Right lobe of liver (tissue), 4 donors: ENCODE measurements at regions not wholly inside any gene's neighbourhood (a gene's known extent, or its start where the extent isn't known, plus 50 kb on each side); places are given as distances from the start of the nearest gene placed in this dataset.

Experiments
- POLR2A ChIP-seq: fragments of 450-650 bp; IDR thresholded peaks from one replicate; pipeline ENCODE4 v1.6.1; 2017; ENCODE audit warnings: antibody characterized with exemption, mild to moderate bottlenecking
- TF ChIP-seq, protein P1 (sequence below), 4 donors: fragments of 200-600 bp in 3 of 4; fragments of 450-650 bp in 1 of 4; IDR thresholded peaks; one replicate each; pipeline versions ENCODE4 v1.5.1 to v1.8.0; 2016 to 2022; ENCODE audit warnings: antibody characterized with exemption in 4 of 4, mild to moderate bottlenecking in 2 of 4
- donor health status: DM: no; HTN: no; CAD: no.
- donor health status: DM: no; HTN: no; CAD: no.
- donor health status: DM: no; HTN: yes; CAD: no.

DNA sequence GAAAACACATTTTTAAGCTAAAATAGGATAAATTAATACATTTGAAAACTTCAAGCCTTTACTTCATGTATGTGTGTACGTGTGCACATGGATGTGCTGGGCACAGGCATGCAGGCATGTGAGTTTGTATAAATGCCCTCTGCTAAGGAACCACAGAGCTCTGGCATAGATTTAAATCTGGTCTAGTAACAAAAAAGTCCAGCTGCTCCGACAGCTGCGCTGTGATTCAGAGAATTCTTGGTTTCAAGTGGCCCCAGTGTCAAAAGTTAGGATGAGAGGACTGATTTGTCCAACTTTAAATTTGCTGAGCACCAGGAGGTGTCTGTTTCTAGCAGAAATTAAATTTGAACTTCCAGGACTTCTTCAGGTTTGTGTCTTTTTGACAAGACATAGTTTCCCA is 203.7 kb upstream of the TUT7 start:
- TF ChIP-seq, protein P1, sequence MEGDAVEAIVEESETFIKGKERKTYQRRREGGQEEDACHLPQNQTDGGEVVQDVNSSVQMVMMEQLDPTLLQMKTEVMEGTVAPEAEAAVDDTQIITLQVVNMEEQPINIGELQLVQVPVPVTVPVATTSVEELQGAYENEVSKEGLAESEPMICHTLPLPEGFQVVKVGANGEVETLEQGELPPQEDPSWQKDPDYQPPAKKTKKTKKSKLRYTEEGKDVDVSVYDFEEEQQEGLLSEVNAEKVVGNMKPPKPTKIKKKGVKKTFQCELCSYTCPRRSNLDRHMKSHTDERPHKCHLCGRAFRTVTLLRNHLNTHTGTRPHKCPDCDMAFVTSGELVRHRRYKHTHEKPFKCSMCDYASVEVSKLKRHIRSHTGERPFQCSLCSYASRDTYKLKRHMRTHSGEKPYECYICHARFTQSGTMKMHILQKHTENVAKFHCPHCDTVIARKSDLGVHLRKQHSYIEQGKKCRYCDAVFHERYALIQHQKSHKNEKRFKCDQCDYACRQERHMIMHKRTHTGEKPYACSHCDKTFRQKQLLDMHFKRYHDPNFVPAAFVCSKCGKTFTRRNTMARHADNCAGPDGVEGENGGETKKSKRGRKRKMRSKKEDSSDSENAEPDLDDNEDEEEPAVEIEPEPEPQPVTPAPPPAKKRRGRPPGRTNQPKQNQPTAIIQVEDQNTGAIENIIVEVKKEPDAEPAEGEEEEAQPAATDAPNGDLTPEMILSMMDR (IDR thresholded peaks at IDR 0.05), result no peak
- no peak for TF ChIP-seq POLR2A
